ENCODE measurements at regions not wholly inside any gene's neighbourhood (a gene's known extent, or its start where the extent isn't known, plus 50 kb on each side); places are given as distances from the start of the nearest gene placed in this dataset.

DNA sequence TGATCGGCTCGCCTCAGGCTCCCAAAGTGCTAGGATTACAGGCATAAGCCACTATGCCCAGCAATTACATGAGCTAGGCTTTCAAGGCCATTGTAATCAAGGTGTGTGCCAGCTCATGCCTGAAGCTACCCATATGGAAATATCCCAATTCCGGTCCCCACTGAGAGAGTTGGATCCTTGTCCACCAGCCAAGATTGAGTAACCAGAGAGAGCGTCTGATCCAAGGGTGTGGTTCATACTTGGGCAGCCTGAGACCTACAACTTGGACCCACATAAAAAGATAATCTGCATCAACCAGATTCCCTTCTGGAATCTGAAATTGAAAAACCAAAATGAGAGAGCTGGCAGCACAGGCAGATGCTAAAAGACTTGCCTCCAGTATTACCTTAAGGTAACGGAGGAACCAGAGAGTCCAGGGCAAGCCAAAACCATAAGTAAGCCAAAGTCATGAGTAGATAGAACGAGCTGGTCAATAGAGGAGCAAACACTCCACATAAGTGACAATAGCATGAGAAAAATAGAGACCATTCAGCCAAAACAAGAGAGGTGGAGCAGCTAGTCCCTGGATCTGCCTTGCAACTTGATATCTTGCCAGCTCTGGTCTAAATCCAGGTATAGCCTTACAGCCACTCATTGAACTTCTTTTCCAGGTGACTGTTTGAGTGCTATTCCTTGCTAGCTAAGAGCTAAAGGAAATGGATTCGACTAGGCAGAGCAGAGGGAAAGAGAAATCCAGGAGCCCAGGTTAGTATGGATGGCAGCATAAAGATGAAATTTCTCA lies 63.8 kb upstream of the ATP1A1 start:
- H3K4me1 ChIP-seq: peaks cover 9% of the 10 kb centered on the region
- H3K27me3 ChIP-seq: no peaks in the 10 kb centered on the region
- H4K20me1 ChIP-seq: no peaks in the 10 kb centered on the region
- H3K36me3 ChIP-seq: no peaks in the 10 kb centered on the region
- TF ChIP-seq Cebpa-rat (IDR thresholded peaks at IDR 0.05): no peak
- H3K4me2 ChIP-seq: peak overlapping the region; percentile 25; the same call in 1 of the 2 replicates
- H3K9ac ChIP-seq: no peak overlapping the region
- no peak overlapping the region for H3K27ac ChIP-seq
- H3K4me3 ChIP-seq: no peak overlapping the region
- H3K9me3 ChIP-seq: no peaks in the 10 kb centered on the region

DNA sequence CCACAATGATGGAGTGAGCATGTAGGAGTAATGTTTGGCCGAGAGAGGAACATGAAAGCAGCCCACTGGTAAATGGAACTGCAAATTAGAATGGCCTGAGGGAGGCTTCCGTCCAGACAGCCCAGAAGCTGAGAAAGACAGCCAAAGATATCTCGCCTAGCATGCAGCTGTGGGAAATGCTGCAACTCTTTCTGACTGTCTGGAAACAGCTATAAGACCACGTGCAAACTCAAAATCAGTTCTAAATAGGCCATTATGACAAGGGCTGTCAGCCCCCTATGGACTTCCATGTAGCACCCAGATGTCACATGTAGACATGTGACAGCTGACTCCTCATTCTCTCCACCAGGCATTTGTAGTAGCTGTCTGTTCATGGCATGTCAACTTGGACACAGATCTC lies 62.9 kb upstream of the ATP1A1 start:
- peaks cover 9% of the 10 kb centered on the region for H3K4me1 ChIP-seq
- H3K4me3 ChIP-seq: no peak overlapping the region
- no peaks in the 10 kb centered on the region for H4K20me1 ChIP-seq
- no peak overlapping the region for H3K9ac ChIP-seq
- H3K27me3 ChIP-seq: no peaks in the 10 kb centered on the region
- no peaks in the 10 kb centered on the region for H3K36me3 ChIP-seq
- H3K9me3 ChIP-seq: no peaks in the 10 kb centered on the region
- no peak for TF ChIP-seq Cebpa-rat (IDR thresholded peaks at IDR 0.05)
- no peak overlapping the region for H3K27ac ChIP-seq
- H3K4me2 ChIP-seq: peak overlapping the region; percentile 25; the same call in 1 of the 2 replicates

DNA sequence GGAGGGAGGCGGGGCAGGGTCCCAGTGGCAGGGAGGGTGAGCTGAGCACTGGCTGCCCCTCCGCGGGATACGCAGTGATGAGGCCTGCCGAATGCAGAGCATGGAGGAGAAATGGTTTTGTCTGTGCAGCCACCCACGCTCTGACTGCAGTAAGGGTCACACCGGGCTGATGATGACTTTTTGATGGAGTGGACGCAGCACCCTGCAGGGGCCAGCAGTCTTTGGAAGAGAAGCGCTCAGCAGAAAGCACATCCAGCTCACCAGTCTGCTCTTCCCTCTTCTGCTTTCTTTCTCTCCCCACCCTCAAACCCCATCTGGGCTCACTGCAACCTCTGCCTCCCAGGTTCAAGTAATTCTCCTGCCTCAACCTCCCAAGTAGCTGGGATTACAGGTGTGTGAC lies 61.9 kb upstream of the ATP1A1 start:
- Histone ChIP-seq H3K9ac (no peak overlapping the region), H3K27ac (no peak overlapping the region), H3K4me1 (peaks cover 9% of the 10 kb centered on the region), H3K36me3 (no peaks in the 10 kb centered on the region), H3K9me3 (no peaks in the 10 kb centered on the region), H3K27me3 (no peaks in the 10 kb centered on the region), H3K4me2 (no peak overlapping the region), H3K4me3 (no peak overlapping the region), H4K20me1 (no peaks in the 10 kb centered on the region)
- no peak for TF ChIP-seq Cebpa-rat (IDR thresholded peaks at IDR 0.05)

DNA sequence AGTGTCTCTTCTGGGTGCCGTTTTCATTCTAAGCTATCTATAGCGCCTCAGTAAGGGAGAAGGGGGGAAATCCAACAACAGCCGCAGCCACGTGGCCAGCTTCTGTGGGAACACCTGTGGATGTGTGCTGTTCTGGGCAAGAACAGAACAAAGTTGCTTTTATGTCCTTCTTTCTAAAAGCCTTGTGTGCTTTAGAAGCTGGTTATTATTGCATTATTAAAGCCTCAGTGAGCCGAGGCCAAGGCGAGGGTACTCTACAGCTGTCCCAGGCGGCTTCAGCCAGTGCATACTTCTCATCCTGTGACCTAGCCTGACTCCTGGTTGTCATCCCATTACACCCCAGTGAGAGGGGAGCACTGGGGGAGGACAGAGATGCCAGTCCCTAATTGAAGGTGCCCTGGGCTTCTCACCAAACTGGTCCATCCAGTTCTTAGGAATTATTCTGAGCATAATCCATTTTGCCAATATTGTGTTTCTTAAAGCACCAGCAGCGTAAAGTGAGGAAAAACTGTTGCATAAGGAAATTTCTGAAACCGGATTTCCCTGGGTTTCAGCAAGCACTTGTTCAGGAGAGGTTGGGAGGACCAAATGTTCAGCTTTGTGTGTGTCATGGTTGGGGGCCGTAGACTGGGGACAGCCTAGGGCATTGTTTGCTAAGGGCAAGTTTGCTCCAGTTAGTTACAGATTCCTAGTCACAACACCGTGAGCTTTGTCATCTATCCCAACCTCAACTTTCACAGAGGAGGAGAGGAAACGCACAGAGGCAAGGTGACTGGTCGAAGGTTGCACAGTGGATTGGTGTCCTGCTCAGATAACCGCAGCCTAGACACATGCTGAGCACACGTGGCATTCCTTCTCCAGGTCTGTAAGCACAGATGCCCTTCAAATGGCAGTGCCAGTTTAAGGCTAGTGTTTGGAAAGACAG lies 61.0 kb upstream of the ATP1A1 start:
- Histone ChIP-seq H3K9ac (no peak overlapping the region), H4K20me1 (no peaks in the 10 kb centered on the region), H3K27me3 (no peaks in the 10 kb centered on the region), H3K4me2 (no peak overlapping the region), H3K4me1 (peaks cover 9% of the 10 kb centered on the region), H3K27ac (no peak overlapping the region), H3K4me3 (no peak overlapping the region), H3K36me3 (no peaks in the 10 kb centered on the region), H3K9me3 (no peaks in the 10 kb centered on the region)
- no peak for TF ChIP-seq Cebpa-rat (IDR thresholded peaks at IDR 0.05)

DNA sequence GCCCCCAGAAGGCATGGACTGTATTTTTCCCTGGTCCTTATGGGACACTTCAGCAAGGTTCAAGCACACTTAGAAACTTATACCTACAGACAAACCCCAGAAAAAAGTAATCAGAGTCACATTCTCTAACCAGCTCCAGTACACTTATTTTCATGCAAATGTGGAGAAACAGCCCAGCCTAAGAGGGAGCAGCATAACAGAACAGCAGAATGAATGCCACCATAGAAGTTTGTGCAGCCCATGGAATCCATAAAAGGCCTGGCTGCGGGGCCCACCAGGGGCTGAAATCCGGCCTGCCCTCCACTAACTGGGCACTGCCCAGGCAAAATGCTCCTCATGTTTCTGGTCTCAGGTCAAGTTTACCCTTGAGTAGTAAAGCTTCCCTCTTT lies 60.4 kb upstream of the ATP1A1 start:
- Histone ChIP-seq H3K4me3 (no peak overlapping the region), H3K4me2 (no peak overlapping the region)

DNA sequence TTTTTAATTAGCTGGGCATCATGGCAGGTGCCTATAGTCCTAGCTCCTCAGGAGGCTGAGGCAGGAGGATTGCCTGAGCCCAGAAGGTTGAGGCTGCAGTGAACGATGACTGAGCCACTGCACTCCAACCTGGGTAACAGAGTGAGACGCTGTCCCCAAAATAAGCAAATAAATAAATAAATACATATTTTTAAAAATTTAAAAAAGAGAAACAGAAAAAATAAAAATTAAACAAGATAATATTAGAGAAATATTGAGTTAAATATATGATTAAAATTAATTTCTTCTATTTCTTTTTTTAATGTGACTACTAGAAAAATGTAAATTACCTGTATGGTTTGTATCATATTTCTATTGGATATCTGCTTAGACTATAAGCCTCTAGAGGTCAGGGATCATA lies 59.3 kb upstream of the ATP1A1 start:
- no peaks in the 10 kb centered on the region for H3K36me3 ChIP-seq
- H3K4me1 ChIP-seq: peaks cover 9% of the 10 kb centered on the region
- no peaks in the 10 kb centered on the region for H3K9me3 ChIP-seq
- H3K27ac ChIP-seq: no peak overlapping the region
- TF ChIP-seq Cebpa-rat (IDR thresholded peaks at IDR 0.05): no peak
- H3K27me3 ChIP-seq: no peaks in the 10 kb centered on the region
- no peak overlapping the region for H3K4me3 ChIP-seq
- no peaks in the 10 kb centered on the region for H4K20me1 ChIP-seq
- no peak overlapping the region for H3K4me2 ChIP-seq
- no peak overlapping the region for H3K9ac ChIP-seq

More for the DNA sequence above, 60.4 kb upstream of the ATP1A1 start:
- no peak overlapping the region for H3K9ac ChIP-seq
- no peak for TF ChIP-seq Cebpa-rat (IDR thresholded peaks at IDR 0.05)
- H3K27me3 ChIP-seq: no peaks in the 10 kb centered on the region
- H3K4me1 ChIP-seq: peaks cover 9% of the 10 kb centered on the region
- no peak overlapping the region for H3K27ac ChIP-seq
- H3K9me3 ChIP-seq: no peaks in the 10 kb centered on the region
- no peaks in the 10 kb centered on the region for H4K20me1 ChIP-seq
- no peaks in the 10 kb centered on the region for H3K36me3 ChIP-seq

DNA sequence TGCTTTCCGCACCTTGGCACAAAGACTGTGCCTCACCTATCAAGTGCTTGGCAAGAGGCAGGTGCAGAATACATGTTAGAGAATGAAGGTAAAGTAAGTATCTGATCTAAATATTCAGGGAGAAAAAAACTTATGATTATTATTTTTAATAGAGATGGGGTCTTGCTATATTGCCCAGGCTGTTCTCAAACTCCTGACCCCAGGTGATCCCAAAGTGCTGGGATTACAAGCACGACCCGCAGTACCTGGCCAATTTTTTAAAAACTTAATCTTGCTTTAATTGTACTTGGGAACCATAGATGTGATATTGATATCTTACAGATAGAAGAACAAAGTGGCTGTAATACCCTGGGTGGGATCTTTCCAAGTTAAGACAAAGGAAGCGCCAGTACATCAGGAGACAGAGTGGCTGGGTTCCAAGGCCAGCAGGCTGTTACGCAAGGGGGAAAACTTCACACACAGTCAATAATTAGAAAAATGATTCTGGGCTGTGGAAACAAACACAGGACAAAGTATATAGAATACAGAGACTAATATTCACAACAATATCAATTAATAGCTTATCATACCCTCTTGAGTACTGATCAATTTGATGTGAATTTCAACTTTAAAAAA lies 58.6 kb upstream of the ATP1A1 start:
- Histone ChIP-seq H3K27me3 (no peaks in the 10 kb centered on the region), H3K4me3 (no peak overlapping the region), H3K27ac (no peak overlapping the region), H3K36me3 (no peaks in the 10 kb centered on the region), H3K4me1 (peaks cover 9% of the 10 kb centered on the region), H3K9ac (no peak overlapping the region), H3K9me3 (no peaks in the 10 kb centered on the region), H3K4me2 (no peak overlapping the region), H4K20me1 (no peaks in the 10 kb centered on the region)
- no peak for TF ChIP-seq Cebpa-rat (IDR thresholded peaks at IDR 0.05)

DNA sequence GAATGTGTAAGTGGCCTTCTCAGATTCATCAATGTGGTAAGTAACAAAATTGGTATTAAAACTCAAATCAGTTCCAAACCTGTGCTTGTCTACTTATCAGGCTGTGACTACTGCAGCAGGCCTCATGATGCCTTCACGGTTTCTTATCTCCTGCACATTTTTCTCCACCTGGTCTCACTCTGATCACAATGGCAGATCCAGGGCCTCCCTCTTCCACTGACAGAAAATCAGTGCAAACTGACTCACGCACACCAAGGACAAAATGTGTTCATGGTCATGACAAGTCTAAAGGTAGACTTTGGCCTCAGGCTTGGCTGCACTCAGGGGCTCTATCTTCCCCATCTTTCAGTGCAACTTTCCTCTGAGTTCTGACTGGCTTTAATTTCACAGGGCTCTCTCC lies 56.7 kb upstream of the ATP1A1 start:
- TF ChIP-seq Cebpa-rat (IDR thresholded peaks at IDR 0.05): no peak

DNA sequence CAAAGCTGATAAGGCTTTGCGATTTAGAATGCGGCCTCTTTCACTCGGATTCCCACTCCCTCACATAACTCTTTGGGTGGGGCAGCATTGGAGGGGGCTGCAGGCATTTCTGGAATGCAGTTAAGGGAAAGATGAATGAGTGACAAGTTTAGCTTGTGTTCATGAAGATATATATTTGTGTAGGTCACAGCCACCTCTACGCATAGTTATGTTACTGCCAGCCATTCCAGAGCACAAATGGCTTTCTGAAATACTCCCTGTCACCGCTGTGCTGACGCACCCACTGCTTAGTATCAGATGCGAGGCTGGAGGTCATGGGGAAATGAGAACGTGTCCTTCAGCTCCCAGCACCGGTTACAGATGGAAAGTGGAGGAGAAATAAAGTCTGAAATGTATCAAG lies 54.1 kb upstream of the ATP1A1 start:
- Histone ChIP-seq H3K4me1 (no peaks in the 10 kb centered on the region), H3K4me2 (no peak overlapping the region), H3K9ac (no peak overlapping the region), H3K27ac (no peak overlapping the region), H3K9me3 (no peaks in the 10 kb centered on the region), H3K27me3 (no peaks in the 10 kb centered on the region), H4K20me1 (no peaks in the 10 kb centered on the region), H3K4me3 (no peak overlapping the region), H3K36me3 (no peaks in the 10 kb centered on the region)
- no peak for TF ChIP-seq Cebpa-rat (IDR thresholded peaks at IDR 0.05)

More for the DNA sequence above, 56.7 kb upstream of the ATP1A1 start:
- no peak overlapping the region for H3K9ac ChIP-seq
- no peak overlapping the region for H3K27ac ChIP-seq
- H3K4me2 ChIP-seq: no peak overlapping the region
- H4K20me1 ChIP-seq: no peaks in the 10 kb centered on the region
- no peak overlapping the region for H3K4me3 ChIP-seq
- no peaks in the 10 kb centered on the region for H3K4me1 ChIP-seq
- H3K27me3 ChIP-seq: no peaks in the 10 kb centered on the region
- no peaks in the 10 kb centered on the region for H3K9me3 ChIP-seq
- no peaks in the 10 kb centered on the region for H3K36me3 ChIP-seq

DNA sequence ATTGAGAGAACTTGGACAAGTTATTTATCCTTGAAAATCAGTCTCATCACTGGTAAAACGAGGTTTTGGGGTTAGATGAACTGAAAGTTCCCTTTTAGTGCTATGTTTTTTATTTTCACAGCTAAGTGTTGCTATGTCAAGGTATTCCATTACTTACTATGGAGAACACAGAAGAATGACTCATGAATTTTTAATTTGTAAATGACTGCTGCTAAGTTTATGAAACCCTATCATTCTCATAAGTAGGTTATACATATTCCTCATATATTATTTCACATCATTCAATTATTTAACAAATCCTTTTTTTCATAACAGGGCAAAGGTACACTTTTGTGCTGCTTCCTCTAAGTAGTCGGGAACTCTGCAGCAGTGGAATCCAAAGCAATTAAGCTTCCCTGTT lies 52.2 kb upstream of the ATP1A1 start:
- peaks cover 3% of the 10 kb centered on the region; the same call in 1 of the 2 replicates for H3K4me1 ChIP-seq

More for the DNA sequence above, 52.2 kb upstream of the ATP1A1 start:
- Histone ChIP-seq H4K20me1 (no peaks in the 10 kb centered on the region), H3K36me3 (no peaks in the 10 kb centered on the region), H3K9me3 (no peaks in the 10 kb centered on the region), H3K9ac (no peak overlapping the region), H3K4me2 (no peak overlapping the region), H3K4me3 (no peak overlapping the region), H3K27me3 (no peaks in the 10 kb centered on the region), H3K27ac (no peak overlapping the region)
- no peak for TF ChIP-seq Cebpa-rat (IDR thresholded peaks at IDR 0.05)
